DMS53 treated with DMSO at 0.1 percent for 48 hours (cell line): ENCODE measurements at regions not wholly inside any gene's neighbourhood (a gene's known extent, or its start where the extent isn't known, plus 50 kb on each side); places are given as distances from the start of the nearest gene placed in this dataset.

ENCODE experiments used
- DNase-seq: peaks from one replicate; lab custom pipeline; 2025; ENCODE audit not compliant: unreplicated experiment; lab: John Stamatoyannopoulos, UW

DNA sequence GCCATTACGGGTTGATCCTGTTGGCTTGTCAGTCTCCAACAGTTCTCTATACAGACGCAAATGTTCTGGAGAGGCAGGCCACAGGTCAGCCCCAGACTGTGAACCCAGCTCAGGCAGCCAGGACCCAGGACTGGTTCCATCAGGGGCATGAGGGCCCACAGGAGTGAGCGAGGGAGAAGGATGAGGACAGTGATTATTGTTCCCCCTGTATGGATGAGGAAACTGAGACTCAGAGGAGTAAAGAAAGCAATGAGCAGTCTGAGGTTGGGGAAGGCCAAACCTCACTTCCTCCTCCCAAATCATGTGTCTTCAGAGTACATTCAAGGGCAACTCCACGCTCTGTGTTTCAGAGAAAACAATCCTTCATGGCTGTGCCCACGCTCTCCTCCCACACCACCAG, 121.9 kb downstream of the RPLP1 start:
- DNase-seq = no peak

DNA sequence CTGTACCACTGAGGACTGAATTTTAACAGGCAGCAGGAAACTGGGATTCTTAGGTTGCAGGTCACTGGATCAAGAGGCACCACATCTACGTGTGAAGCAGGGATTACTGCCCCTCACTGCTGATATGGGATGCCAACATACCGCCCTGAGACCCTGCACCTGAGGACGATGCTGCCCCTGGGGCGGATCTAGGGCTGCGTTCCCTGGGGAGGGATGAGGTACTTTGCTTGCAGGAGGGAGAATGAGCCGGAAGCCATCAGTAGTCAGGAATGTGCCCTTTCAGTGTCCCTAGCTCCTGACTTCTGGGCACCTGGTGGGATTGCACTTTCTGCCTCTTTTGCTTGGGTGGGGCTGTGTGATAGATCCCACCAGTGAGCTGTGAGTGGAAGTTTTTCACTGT, 122.8 kb downstream of the RPLP1 start:
- no peak for DNase-seq

DNA sequence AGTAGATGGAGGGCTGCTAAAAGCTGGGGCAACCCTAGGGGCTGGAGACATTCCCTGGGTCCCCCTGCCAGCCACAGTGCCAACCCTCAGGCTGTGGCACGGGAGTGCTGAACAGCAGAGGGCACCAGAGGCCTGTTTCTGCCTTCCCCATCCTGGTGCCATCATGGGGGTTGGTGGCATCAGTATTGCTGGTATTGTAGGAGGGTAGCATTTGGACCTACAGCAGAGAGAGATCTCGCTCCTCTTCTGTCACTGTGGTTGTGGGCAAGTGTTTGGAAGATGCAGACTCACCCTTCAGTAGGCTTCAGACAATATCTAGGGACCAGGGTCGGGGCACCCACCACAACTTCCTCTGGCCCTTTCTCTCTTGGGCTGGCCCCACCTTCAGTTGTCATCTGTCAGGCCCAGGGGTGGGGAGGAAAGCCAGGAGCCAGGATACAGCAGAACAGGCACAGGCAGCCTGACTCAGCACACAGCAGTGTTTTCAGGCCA, 123.5 kb downstream of the RPLP1 start:
- peak; percentile 77 for DNase-seq

DNA sequence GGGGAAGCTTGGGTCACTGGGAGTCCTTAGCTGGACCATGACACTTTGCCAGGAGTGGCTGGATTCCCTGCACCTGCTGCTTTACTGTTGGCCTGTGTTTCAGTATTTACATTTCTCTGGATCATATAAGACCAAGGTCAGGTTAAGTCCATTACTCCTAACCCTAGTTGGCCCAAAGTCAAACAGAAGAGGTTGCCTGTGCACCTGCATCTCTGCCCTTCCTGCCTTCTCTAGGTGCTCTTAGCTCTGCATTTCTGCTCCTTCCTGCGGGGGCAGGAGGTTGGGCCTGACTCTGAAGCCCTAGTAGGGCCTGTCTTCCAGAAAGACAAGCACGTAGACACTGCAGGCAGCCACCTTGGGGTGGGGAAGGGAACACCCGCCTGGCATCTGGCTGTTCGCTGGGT, 124.3 kb downstream of the RPLP1 start:
- DNase-seq = peak; percentile 89

DNA sequence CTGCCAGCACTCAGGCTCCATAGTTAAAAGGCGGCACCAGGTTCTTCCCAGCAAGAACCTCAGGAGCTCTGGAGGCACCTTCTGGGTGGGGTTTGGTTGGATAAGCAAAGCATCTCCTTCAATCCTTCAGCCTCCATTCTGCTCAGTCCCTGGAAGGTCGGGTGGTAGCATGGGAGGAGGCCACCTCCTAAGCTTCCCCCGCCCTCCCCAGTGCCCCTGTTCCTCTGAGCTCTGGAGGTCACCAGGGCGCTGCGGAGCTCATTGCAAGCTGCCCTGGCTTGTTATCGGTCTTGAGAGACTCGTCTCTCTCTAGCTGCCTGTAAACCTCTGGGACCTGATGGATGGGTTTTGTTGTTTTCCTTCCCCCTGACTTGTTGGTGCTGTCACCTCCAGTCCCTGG, 124.8 kb downstream of the RPLP1 start:
- DNase-seq = no peak

DNA sequence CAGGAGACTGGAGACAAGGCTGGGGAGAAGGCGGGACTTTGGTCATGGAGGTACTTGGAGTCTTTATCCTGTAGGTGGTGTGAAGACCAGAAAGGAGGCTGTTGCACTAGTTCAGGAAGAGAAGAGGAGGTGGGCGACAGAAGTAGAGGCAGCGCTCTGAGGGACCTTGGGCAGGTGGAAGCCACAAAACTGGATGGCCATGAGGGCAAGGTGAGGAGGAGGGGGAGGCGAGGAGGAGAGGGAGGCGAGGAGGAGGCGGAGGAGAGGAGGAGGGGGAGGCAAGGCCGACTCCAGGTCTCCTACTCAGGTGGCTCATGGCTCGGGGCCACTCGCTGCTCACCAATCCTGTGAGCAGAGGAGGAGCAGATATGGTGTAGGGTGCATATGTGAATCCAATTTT, 125.6 kb downstream of the RPLP1 start:
- no peak for DNase-seq

DNA sequence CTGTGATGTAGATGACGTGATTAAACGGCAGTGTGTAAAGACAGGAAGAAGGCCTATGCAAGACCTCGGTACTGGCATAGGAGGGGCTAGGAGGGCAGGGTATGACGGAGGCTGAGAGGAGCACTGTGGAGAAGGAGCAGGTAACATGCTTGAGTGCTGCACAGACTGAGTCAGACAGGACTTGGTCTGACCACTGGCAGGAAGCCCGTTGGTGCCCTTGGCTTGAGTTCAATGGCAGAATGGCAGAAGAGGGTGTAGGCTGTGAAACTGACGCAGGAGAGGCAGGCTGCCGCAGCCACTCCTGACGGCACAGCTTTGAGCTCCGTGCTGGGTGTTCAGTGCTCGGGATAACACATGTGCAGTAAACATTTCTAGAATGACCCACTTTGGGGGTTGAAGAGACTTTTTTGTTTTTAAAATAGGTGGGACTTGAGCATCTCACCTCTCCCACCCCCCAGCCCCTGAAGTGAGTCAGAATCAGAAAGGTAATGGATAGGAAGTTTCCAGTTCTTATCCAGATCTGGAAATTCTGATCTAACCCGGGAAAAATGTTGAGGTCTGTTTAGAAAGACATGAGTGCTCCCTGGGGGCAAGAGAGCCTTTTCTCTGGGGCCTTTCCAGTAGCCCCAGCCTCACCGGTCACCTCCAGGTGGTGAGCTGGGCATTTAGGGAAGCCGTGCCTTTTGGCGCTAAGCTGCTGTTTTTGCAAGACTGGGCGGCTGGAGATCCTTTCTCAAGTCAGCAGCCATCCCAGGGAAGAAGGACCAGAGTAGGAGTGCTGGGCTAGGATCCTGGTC, 126.4 kb downstream of the RPLP1 start:
- no peak for DNase-seq

DNA sequence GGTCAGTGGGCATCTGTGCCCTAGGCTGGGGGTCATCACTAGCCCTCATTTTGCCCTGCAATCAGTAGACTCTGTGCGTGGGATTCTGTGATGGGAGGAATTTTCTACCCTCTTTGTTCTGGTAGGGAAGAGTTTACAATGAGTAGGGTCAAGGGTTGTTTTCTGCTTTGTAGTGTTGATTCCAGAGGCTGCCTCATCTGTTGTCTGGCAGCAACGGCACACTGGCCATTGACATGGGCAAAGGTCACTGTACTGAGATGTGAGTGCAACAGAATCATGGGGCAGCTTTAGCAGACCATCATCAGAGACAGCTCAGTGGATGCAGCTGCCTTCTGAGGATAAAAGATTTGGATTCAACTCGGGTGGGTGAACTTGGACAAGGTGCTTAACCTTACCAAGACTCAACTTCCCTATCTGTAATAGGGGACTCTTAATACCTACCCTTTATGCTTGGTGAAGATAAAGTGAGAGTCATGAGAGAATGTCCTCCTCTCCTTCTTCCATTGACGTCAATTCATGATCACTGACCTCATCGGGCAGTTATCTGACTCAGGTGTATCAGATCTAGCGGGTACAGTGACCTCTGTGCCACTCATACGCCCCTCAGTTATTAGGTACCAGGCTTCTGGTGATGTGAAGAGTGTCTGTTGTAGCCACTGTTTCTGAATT, 127.5 kb downstream of the RPLP1 start:
- DNase-seq = no peak

DNA sequence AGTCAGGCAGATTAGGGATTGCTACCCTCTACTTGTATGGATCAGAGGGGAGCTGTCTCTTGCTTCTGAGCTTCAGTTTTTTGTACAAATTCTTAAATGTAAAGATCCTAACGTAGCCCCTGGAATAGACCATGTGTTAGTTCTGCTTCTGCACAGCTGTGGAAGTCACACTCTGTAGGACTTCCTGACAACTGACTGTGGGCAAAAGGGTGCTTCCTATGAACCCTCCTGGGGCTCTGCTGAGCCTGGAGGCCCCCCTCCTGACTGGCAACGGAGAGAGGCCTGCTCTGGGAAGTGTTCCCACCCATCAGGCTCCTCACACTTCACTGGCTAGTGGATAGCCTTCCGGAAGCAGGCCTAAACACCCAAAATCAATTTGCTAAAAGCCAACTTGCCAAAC, 131.0 kb downstream of the RPLP1 start:
- DNase-seq = no peak

DNA sequence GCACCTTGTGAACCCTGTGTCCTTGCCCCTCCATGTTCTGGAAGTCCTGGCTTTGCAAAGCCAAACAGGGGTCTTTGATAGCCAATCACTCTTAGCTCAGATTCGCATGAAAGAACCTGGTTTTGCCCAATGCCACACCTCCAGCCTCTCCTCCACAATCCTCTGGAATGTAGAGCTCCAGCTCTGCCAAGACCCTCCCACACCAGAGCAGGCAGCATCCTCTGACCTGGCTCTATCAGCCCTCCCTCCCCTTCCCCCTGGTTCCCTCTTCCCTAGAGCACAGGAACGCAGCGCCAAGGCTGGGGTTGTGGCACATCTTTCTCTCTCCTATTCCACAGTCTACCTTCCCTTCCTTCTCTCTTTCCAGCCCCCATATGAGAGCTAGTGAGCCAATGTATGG, 133.3 kb downstream of the RPLP1 start:
- DNase-seq = no peak

DNA sequence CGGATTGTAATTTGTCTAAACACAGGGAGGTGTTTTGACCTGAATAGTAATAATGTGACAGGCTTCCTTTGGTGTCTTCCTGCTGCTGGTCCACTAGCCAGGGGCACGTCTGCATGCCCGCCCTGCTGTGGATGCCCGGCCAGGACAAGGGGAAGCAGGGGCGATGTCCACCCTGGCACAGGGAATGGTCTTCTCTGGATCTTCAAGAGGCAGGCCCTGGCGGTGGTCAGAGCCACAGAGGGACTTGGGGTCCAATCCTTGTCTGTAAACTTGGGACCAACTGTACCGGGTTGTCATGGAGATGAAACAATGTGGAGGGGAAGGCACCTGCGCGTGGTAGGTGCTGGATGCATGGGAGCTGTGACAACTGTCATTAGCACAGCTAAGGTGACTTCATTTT, 134.1 kb downstream of the RPLP1 start:
- DNase-seq = no peak

DNA sequence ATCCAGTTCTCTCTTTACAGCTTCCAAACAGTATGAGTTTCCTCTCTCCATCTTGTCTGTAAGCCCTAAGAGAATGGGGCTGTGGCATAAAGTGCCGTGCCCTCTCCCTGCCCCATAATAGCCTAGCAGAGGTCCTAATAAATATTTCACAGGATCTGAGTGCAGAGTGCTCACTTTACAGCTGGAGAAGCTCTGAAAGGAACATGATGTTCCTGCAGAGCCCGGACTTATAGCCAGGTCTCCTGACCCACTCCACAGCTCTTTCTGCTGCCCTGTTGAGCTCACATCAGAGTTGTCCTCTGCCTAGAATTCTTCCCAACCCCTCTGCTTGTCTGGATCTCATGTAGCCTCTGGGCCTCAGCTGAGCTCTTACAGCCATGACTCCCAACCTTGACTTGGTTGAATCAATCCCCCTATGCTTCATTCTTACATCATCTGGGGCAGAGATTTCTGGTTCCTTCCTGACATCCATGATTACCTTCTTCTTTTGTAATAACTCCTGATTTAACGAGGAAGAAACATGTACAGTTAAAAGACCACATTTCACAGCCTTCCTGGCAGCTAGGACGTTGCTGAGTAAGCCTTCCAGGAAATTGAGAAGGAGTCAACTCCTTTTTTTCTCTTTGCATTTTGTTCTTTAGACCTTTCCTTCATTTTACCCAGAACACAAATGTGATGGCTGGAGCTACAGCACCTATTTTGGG, 135.3 kb downstream of the RPLP1 start:
- DNase-seq = no peak

DNA sequence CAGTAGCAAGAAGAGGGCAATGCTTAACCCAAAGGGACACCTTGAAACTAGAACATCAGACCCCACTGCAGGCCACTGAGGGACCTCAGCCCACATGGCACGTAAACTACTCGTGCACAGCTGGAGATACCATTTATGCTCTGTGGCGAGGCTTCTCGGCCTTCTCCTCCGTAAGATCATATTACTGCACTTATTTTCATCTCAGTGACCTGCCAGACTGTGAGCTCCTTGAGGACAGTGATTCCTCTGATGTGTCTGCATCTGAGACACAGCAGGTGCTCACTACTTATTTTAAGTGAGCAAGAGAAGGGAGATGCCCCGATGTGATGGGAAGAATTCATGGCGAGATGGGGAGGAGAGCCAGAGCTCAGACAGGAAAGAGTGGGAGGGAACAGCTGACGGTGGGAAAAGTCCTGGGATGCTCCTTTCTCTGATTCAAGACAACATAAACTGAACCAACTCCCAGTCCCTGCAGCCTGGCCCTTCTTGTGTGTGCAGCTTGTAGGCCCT, 137.6 kb downstream of the RPLP1 start:
- no peak for DNase-seq

DNA sequence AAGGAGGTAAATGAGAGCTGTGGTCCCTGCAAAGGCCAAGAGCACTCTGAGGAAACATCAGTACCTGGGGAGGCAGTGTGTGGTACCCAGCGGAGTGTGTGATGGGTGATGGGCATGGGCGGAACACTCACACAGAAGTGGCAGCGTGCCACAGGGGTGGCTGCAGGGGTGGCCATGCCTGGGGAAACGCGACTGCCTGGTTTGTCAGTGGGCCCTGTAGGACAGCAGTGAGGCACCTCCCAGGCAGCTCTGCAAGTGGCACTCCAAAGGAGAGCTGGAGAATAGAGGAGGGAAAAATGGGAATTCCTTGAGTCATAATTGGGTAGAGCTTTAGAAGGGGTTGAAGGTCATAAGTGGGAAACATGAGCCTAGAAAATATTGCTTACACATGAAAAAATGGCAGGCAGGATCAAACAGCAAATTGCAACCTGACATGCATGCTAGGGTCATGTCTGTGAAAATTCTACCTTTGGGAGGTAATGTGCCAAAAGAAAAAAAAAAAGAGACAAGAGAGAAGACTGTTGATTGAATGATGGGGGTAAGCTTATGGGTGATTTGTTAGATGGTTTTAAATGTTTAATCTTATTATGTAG, 138.4 kb downstream of the RPLP1 start:
- DNase-seq = no peak

DNA sequence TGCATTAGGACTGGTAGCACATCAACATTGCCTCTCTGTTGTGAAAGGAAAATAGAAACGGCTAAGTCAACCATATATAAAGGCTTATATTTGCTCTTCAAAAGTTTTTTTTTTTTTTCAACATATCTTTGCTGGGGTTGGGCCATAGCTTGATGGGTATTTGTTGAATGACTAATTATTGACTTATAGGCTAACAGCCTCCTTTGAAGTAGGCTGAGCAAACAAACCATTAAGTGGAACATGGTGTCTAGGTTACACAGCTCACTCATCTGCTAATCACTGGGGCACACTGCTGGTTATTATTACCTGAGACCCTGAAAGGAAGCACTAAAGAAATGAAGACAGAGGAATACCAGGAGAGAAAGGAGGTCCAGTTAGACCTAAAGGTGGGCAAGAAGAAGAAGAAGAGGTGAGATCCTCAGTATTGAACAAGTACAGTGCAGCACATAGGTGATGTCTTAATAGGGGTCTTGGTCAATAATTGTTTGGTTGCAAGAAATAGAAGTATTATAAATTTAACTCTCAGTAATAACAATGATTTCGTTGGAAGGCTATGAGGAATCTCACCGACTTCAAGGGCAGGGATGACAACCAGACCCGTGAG, 139.4 kb downstream of the RPLP1 start:
- peak; percentile 93 for DNase-seq

DNA sequence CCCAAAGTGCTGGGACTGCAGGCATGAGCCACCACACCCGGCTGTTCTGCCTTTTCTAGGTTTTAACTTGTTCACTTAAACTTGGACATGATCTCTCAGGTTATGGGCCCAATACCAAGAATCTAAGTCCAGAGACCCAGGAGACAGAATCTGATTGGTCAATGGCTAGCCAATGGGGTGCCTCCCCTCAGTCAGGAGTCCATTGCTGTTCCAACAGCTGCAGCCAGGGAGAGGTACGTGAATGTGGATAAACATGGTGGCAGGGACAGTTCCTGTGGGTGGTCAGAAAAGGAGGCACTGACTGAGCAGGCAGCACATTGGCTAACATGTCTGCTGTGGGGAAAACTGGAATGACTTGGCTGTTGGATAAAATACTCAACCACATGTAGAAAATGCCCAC, 140.3 kb downstream of the RPLP1 start:
- DNase-seq = peak; percentile 22

DNA sequence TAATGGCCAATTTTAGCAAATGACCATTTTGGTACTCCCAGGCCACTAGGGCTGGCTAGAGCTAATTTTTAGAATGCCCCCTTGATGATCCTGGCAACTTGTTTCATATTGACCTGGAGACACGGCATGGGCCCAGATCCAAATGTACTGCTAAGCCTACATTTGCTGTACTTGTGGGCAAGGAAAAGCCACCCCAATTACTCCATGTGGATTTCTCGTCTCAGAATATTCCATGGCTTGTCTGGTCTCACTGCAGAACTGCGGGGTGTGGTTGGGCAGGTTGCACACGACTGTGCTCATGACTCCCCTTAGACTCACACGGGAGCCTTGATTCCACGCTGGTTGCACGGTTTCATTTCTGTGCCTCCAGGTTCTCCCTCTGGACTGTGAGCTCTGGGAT, 140.9 kb downstream of the RPLP1 start:
- no peak for DNase-seq

DNA sequence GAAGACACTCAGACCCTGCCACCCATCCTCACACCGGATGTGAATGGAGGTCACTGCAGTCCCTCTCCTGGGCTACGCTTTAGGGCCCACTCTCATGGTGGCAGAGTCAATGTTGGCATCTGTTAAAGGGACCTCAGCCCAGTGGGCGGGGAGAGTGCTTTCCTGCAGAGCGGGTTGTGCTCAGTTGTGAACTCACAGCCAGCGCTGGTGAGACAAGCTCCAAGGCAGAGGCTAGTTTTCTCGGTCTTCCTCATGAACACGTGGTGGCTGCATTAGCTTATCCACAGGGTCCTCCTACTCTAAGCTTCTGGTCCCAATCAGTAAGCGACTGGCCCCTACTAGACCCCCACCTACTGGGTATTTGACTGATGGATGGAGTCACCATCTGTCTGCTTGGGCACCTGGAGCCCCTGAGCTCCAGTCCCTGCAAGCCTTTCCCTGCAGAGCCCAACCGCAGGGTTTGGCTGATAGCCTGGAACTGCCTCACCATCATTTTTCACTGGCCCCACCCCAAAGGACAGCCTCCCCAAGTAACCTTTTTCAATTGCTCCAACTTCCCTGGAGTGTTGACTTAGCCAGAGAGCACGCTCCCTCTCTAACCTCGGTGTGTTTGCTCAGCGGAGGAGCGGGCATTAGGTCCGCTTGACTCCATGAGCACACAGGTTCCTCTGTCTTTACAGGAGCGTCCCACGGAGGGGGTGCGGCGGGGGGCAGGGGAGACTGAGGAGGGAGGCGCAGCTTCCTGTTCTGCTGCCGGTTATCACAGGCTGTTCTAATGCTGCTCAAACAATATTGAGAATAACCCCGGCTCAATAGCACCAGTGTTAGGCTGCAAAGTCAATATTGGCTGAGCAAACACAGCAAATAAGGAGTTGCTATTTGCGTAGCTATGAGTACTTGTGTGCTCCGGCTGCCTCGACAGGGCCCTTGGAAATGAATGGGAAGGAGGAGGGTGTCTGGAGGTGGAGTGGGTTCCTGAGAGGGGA, 141.7 kb downstream of the RPLP1 start:
- peak; percentile 100 for DNase-seq

DNA sequence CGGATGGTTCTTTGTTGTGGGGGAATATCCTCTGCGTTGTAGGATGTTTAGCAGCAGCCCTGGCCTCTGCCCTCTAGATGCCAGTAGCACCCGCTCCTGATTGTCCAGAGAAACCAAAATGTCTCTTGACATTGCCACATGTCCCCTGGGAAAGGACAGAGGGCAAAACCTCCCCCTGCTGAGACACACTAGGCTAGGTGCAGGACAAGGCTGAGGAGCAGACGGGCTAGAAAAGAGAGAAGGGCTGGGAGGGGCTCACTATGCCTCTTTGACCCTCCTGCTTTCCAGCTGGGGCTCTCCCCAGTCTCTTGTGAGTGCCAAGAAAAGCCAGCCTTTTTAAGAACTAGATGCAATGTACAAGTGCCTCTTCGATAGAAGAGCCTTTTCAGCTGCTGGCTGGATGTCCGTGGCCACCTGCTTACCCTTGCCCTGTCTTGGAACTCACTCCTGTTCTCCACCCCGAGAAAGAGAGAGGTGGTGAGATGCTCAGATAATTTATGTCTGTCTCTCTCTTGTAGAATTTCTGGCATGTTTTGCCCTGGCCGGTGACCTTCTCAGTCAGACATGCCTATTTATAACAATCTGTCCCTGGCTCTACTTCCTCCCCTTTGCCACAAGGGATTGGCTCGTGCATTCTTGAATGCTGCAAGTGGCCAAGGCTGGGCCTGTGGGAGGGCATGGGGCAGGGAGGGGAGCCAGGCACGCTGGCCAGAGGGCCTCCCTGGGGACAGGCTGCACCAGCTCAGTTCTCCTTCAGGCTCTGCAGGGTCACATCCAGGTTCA, 142.6 kb downstream of the RPLP1 start:
- DNase-seq = no peak
